ENCODE measurements at regions not wholly inside any gene's neighbourhood (a gene's known extent, or its start where the extent isn't known, plus 50 kb on each side); places are given as distances from the start of the nearest gene placed in this dataset.
A peak's percentile ranks its signal among the peaks of the same experiment; 100 is the strongest.

- H3K4me3 ChIP-seq (ENCODE audit: low read depth, low read length), result no peak overlapping the region
- no peak for DNase-seq (ENCODE audit: low read depth)
- TF ChIP-seq CTCF (IDR thresholded peaks at IDR 0.05; ENCODE audit: insufficient read depth, low read depth, low read length), result peak; percentile 16
These were observed 173.1 kb upstream of the GYPC start for GRCh38 chr2:126482582-126483464.

- no peak for TF ChIP-seq CTCF (IDR thresholded peaks at IDR 0.05; ENCODE audit: insufficient read depth, low read depth, low read length)
- no peak for DNase-seq (ENCODE audit: low read depth)
These were observed 161.4 kb upstream of the GYPC start for GRCh38 chr2:126494593-126494992.

DNA sequence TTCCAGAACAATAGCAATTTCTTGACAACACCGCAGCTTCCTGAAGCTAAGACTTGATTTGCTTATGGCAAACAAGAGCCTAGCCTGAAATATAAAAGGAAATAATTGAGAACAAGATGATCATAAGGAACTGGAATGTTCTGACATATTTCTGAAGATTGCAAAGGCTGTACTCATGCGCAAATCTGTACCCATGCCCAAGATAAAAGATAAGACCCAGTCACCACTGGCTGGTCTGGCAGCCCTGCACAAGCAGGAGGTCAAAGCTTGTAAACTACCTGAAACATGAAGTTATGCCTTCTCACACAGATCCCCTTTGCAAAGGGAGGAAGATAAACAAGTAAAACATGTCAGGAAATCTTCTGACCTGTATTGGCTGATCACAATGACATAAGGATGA, 160.8 kb upstream of the GYPC start:
- no peak for TF ChIP-seq CTCF (IDR thresholded peaks at IDR 0.05; ENCODE audit: insufficient read depth, low read depth, low read length)
- no peak overlapping the region for H3K4me3 ChIP-seq (ENCODE audit: low read depth, low read length)
- DNase-seq (ENCODE audit: low read depth), result no peak

More at GRCh38 chr2:126494593-126494992, 161.4 kb upstream of the GYPC start:
- no peak overlapping the region for H3K4me3 ChIP-seq (ENCODE audit: low read depth, low read length)

GRCh38 chr2:126496493-126496892, 159.5 kb upstream of the GYPC start:
- H3K4me3 ChIP-seq (ENCODE audit: low read depth, low read length), result no peak overlapping the region
- DNase-seq (ENCODE audit: low read depth), result no peak
- no peak for TF ChIP-seq CTCF (IDR thresholded peaks at IDR 0.05; ENCODE audit: insufficient read depth, low read depth, low read length)

DNA sequence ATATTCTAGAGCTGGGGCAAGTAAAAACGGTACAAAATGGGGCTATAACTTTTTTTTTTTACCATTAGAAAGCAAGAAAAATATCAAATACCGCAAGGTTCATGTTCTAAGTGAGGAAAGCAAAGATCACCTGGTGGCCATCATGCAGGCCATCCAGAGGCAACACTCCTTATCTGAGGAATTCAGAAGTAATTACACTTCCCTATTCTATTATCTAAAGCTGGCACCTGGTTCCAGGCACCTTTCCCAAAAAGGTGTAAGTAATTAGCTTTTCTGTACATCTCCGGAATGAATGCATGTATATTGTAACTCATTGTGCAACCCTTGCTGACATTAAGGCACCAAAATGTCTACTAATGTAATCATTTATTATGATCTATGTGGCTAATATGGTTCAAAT, 152.5 kb upstream of the GYPC start:
- no peak for TF ChIP-seq CTCF (IDR thresholded peaks at IDR 0.05; ENCODE audit: insufficient read depth, low read depth, low read length)
- DNase-seq (ENCODE audit: low read depth), result no peak
- no peak overlapping the region for H3K4me3 ChIP-seq (ENCODE audit: low read depth, low read length)

- TF ChIP-seq CTCF (IDR thresholded peaks at IDR 0.05; ENCODE audit: insufficient read depth, low read depth, low read length), result no peak
- DNase-seq (ENCODE audit: low read depth), result no peak
- no peak overlapping the region for H3K4me3 ChIP-seq (ENCODE audit: low read depth, low read length)
These were observed 151.0 kb upstream of the GYPC start for GRCh38 chr2:126504949-126505348.
